GM12878 (cell line): ENCODE measurements at regions not wholly inside any gene's neighbourhood (a gene's known extent, or its start where the extent isn't known, plus 50 kb on each side); places are given as distances from the start of the nearest gene placed in this dataset.

Experiments
- ATAC-seq: fragments of 200-7000 bp; cut with Tn5 transposase; 3 replicates; pipeline ENCODE4 v1.9.1; 2020; ENCODE audit warnings: mild to moderate bottlenecking, moderate library complexity
- BruUV-seq: library from RNA; stranded (reverse); fragments of 400-500 nt; replicated peaks from 2 replicates; lab custom pipeline; 2021; lab: Mats Ljungman, UMichigan
- CTCF ChIA-PET: fragments of 300-600 bp; sonication (Branson Sonifier 250); formaldehyde crosslinking; extraction: SDS; loops from one replicate; lab custom pipeline; 2021; ENCODE audit warnings: inconsistent platforms; lab: Yijun Ruan, JAX
- POLR2A ChIA-PET: fragments of 350-600 bp; formaldehyde crosslinking; extraction: SDS; loops from one replicate; lab custom pipeline; 2021; ENCODE audit warnings: inconsistent platforms; lab: Charles Lee
- RAD21 ChIA-PET: fragments of 300-600 bp; sonication (Branson Sonifier 250); formaldehyde crosslinking; loops from one replicate; lab custom pipeline; 2023; ENCODE audit warnings: antibody characterized with exemption; ENCODE audit not compliant: unreplicated experiment; lab: Charles Lee
- SMC1A ChIA-PET: fragments of 300-600 bp; sonication (Branson Sonifier 250); formaldehyde crosslinking; loops from one replicate; lab custom pipeline; 2023; ENCODE audit not compliant: unreplicated experiment, uncharacterized antibody; lab: Charles Lee
- DNase-seq: peaks from one replicate; pipeline ENCODE4 v3.0.0-alpha.2; 2011; ENCODE audit warnings: low read depth, low spot score
- FAIRE-seq: peaks from 3 replicates; lab custom pipeline; 2011; peaks lifted over from hg19 to GRCh38; lab: Jason Lieb, UNC
- H2AFZ ChIP-seq: 2 replicates; pipeline ENCODE4 v1.6.0; 2011; ENCODE audit warnings: low read depth, low read length, control low read depth; ENCODE audit not compliant: control insufficient read depth
- H3K27ac ChIP-seq: 2 replicates; pipeline ENCODE4 v1.5.1; 2011; ENCODE audit warnings: control low read depth; ENCODE audit not compliant: control insufficient read depth, insufficient read depth
- H3K27me3 ChIP-seq, 2 experiments: replicated peaks in 1 of 2; 2 replicates each; pipeline versions ENCODE4 v1.6.0 to v1.6.1; 2011; ENCODE audit warnings: low read length in 1 of 2; ENCODE audit not compliant: control insufficient read depth in 2 of 2, insufficient read depth in 2 of 2
- H3K36me3 ChIP-seq, 2 experiments: 2 replicates each; pipeline ENCODE4 v1.5.1; 2011; ENCODE audit warnings: low read length in 1 of 2; ENCODE audit not compliant: control insufficient read depth in 2 of 2, insufficient read depth in 2 of 2
- H3K4me1 ChIP-seq: 2 replicates; pipeline ENCODE4 v1.6.1; 2011; ENCODE audit warnings: mild to moderate bottlenecking, low read length, moderate library complexity, mixed read lengths; ENCODE audit not compliant: control insufficient read depth, insufficient read depth
- H3K4me2 ChIP-seq: 2 replicates; pipeline ENCODE4 v1.6.0; 2011; ENCODE audit warnings: control low read depth; ENCODE audit not compliant: control insufficient read depth, insufficient read depth
- H3K4me3 ChIP-seq: fragments of 200-600 bp; sonication (generic); 2 replicates; pipeline ENCODE4 v1.5.1; 2016
- H3K79me2 ChIP-seq: 2 replicates; pipeline ENCODE4 v1.6.0; 2011; ENCODE audit warnings: low read length; ENCODE audit not compliant: control insufficient read depth, insufficient read depth
- H3K9ac ChIP-seq: 2 replicates; pipeline ENCODE4 v1.8.0; 2011; ENCODE audit warnings: low read length, control low read depth, mixed read lengths; ENCODE audit not compliant: control insufficient read depth, insufficient read depth
- H3K9me3 ChIP-seq: replicated peaks from 3 replicates; pipeline ENCODE4 v1.5.1; 2011; ENCODE audit warnings: mild to moderate bottlenecking, low read length; ENCODE audit not compliant: control insufficient read depth, insufficient read depth
- H4K20me1 ChIP-seq: 2 replicates; pipeline ENCODE4 v1.6.0; 2011; ENCODE audit not compliant: control insufficient read depth, insufficient read depth
- CBFB ChIP-seq: IDR thresholded peaks from 2 replicates; pipeline ENCODE4 v1.6.1; 2016; ENCODE audit warnings: antibody characterized with exemption, low read depth
- CREM ChIP-seq: IDR thresholded peaks from 2 replicates; pipeline ENCODE4 v1.6.1; 2014; ENCODE audit warnings: antibody characterized with exemption, low read depth
- DPF2 ChIP-seq: fragments of 450-650 bp; IDR thresholded peaks from 2 replicates; pipeline ENCODE4 v1.6.1; 2017; ENCODE audit warnings: mild to moderate bottlenecking
- GABPA ChIP-seq: IDR thresholded peaks from 2 replicates; pipeline ENCODE4 v1.6.1; 2014; ENCODE audit warnings: antibody characterized with exemption, low read depth, mild to moderate bottlenecking, inconsistent platforms
- HDAC2 ChIP-seq: fragments of 200-600 bp; sonication (generic); IDR thresholded peaks from 2 replicates; pipeline ENCODE4 v1.6.1; 2017
- IKZF2 ChIP-seq, 2 experiments: fragments of 450-650 bp; IDR thresholded peaks; 2 replicates each; pipeline ENCODE4 v1.6.1; 2017; ENCODE audit warnings: mild to moderate bottlenecking in 2 of 2, moderate library complexity in 2 of 2
- KAT2A ChIP-seq: conservative IDR thresholded peaks from 2 replicates; pipeline ENCODE4 v1.6.1; 2011; ENCODE audit warnings: low read depth, low read length; ENCODE audit not compliant: control insufficient read depth
- KLF5 ChIP-seq: fragments of 450-650 bp; IDR thresholded peaks from 2 replicates; pipeline ENCODE4 v1.6.1; 2014; ENCODE audit warnings: mild to moderate bottlenecking; ENCODE audit not compliant: partially characterized antibody
- NFIC ChIP-seq: IDR thresholded peaks from 2 replicates; pipeline ENCODE4 v1.6.1; 2012; ENCODE audit warnings: low read depth, mild to moderate bottlenecking, inconsistent platforms, low read length, moderate library complexity
- NR2C1 ChIP-seq: fragments of 450-650 bp; IDR thresholded peaks from 2 replicates; pipeline ENCODE4 v1.6.1; 2017; ENCODE audit warnings: antibody characterized with exemption, mild to moderate bottlenecking, moderate library complexity
- NR2F1 ChIP-seq: fragments of 450-650 bp; conservative IDR thresholded peaks from 2 replicates; pipeline ENCODE4 v1.6.1; 2017; ENCODE audit warnings: mild to moderate bottlenecking
- POLR2A ChIP-seq: IDR thresholded peaks from 2 replicates; pipeline ENCODE4 v1.6.1; 2011; ENCODE audit warnings: low read depth, mild to moderate bottlenecking, low read length
- RFX5 ChIP-seq: IDR thresholded peaks from 2 replicates; pipeline ENCODE4 v1.6.1; 2011; ENCODE audit warnings: low read depth, low read length, improper control_type of control experiment
- SP1 ChIP-seq: IDR thresholded peaks from one replicate; pipeline ENCODE4 v1.6.1; 2011; ENCODE audit warnings: low read depth, low read length
- SPI1 ChIP-seq: IDR thresholded peaks from 2 replicates; pipeline ENCODE4 v1.6.1; 2011; ENCODE audit warnings: low read depth, mild to moderate bottlenecking, low read length, moderate library complexity, borderline replicate concordance; ENCODE audit not compliant: insufficient read depth
- ZNF274 ChIP-seq: IDR thresholded peaks from one replicate; pipeline ENCODE4 v1.8.0; 2011; ENCODE audit not compliant: insufficient read length, insufficient read depth
- ZSCAN29 ChIP-seq: fragments of 450-650 bp; IDR thresholded peaks from 2 replicates; pipeline ENCODE4 v1.6.1; 2017; ENCODE audit warnings: mild to moderate bottlenecking, moderate library complexity
- ZZZ3 ChIP-seq: IDR thresholded peaks from 2 replicates; pipeline ENCODE4 v1.6.1; 2011; ENCODE audit warnings: low read depth; ENCODE audit not compliant: control insufficient read depth, insufficient read length
- WGBS: methylation state at CpG from one replicate; pipeline ENCODE4 v1.1.6; 2016; ENCODE audit warnings: low lambda C conversion rate; ENCODE audit not compliant: insufficient replicate concordance, insufficient coverage; ENCODE audit errors: missing lambda C conversion rate; 5-methylcytosine and 5-hydroxymethylcytosine counted together
- in situ Hi-C: fragments of 300-500 bp; cut with MboI; formaldehyde crosslinking; loops from 9 replicates; pipeline ENCODE4 v1.14.3; 2018; ENCODE audit warnings: mixed read lengths
- intact Hi-C: fragments of 100-400 bp; cut with micrococcal nuclease; formaldehyde crosslinking; loops from one replicate; pipeline ENCODE4 v1.14.2; 2022; ENCODE audit not compliant: unreplicated experiment
- TF ChIP-seq, protein P1 (sequence below): IDR thresholded peaks from 2 replicates; pipeline ENCODE4 v1.6.1; 2011; ENCODE audit warnings: low read depth, low read length, improper control_type of control experiment, borderline replicate concordance

DNA sequence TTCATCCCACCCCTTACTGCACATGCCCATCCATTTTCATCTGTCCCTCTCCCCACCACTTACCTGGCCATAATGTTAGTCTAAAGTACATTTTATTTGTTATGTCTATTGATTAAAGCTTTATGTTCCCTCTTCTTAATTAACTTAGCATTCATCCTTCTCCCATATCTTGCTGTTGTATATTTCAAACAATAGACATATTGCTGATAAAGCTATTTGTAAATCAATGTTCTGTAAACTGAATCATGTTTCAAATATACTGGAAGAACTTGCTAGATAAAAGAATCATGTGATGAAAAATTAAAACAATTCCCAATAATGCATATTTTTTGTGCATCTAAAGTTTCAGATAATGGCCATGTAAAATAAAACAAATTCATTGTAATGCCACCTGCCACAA is 249.2 kb downstream of the IGSF11 start:
- Histone ChIP-seq H3K79me2 (peaks cover 2% of the 10 kb centered on the region; the same call in 1 of the 2 replicates), H3K4me1 (peaks cover 16% of the 10 kb centered on the region), H2AFZ (no peak overlapping the region), H3K27me3 (no peaks in the 10 kb centered on the region), H3K4me2 (no peak overlapping the region), H3K9me3 (no peaks in the 10 kb centered on the region), H4K20me1 (no peaks in the 10 kb centered on the region)
- ATAC-seq: no peak
- ChIA-PET POLR2A (interaction anchor here (0.8 to 1.3 kb wide), 2 partner anchors 20 to 35 kb away, joined by 3 to 6 read pairs; no protein-coding TSS in a partner anchor), CTCF (no interaction called here)
- no peak for DNase-seq
- intact Hi-C loops: no loop called here
- BruUV-seq: no TSS peak
- in situ Hi-C loops: no loop called here
- TF ChIP-seq GABPA: no peak
- TF ChIP-seq, all 136 proteins: peak for 0
- H3K27ac ChIP-seq: no peak overlapping the region
- H3K36me3 ChIP-seq: no peaks in the 10 kb centered on the region; a peak in 1 of 4 replicates
- FAIRE-seq: no peak
- RAD21 ChIA-PET: interaction anchor here (1.0 to 10.5 kb wide), 2 partner anchors 14 to 24 kb away, joined by 3 to 207 read pairs; no protein-coding TSS in a partner anchor
- no peak overlapping the region for H3K9ac ChIP-seq
- H3K4me3 ChIP-seq: no peak overlapping the region
- SMC1A ChIA-PET: interaction anchor here (1.1 to 19.3 kb wide), 2 partner anchors 21 to 31 kb away, joined by 3 to 394 read pairs; no protein-coding TSS in a partner anchor

DNA sequence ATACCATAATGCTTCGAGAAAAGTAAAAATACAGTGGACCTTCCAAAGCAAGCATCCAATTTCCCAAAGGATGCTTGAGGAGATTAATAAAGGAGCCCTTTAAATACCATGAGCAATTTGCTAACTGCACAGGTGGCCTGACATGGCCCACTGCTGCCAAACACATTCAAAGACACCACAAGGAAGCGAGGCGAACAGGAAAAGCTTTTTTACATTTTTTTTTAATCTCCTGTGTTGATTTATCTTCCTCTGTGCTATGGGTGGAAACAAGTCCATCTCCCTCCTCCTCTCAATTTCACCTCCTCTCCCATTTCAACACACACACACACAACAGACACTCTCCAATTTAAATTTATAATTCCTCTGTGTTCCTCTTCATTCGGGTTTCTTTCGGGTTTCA is 243.4 kb downstream of the IGSF11 start:
- 82% methylated on average over 5 of the region's 5 CpGs for WGBS
- Histone ChIP-seq H3K4me3 (no peak overlapping the region), H4K20me1 (no peaks in the 10 kb centered on the region), H3K4me1 (peaks cover 3% of the 10 kb centered on the region; the same call in 1 of the 2 replicates), H3K36me3 (no peaks in the 10 kb centered on the region), H3K9ac (no peak overlapping the region), H3K9me3 (no peaks in the 10 kb centered on the region), H2AFZ (no peak overlapping the region), H3K27ac (no peak overlapping the region), H3K4me2 (no peak overlapping the region), H3K79me2 (no peaks in the 10 kb centered on the region; the same call in 1 of the 2 replicates), H3K27me3 (no peaks in the 10 kb centered on the region)
- DNase-seq (no peak), FAIRE-seq (no peak), ATAC-seq (no peak)
- ChIA-PET RAD21 (interaction anchor here (0.7 to 1.0 kb wide), 3 partner anchors 14 to 26 kb away, joined by 3 read pairs; no protein-coding TSS in a partner anchor), CTCF (no interaction called here), SMC1A (interaction anchor here (0.8 to 1.6 kb wide), 5 partner anchors 9 to 25 kb away, joined by 3 to 6 read pairs (median 4); no protein-coding TSS in a partner anchor), POLR2A (no interaction called here)
- TF ChIP-seq CBFB (no peak), NR2C1 (no peak), HDAC2 (no peak), NR2F1 (no peak), POLR2A (no peak), RFX5 (no peak), ZNF274 (no peak), SPI1 (no peak), NFIC (no peak), KLF5 (no peak), IKZF2 (IDR thresholded peaks at IDR 0.05) (no peak), KAT2A (no peak), DPF2 (no peak), ZZZ3 (no peak), SP1 (no peak), CREM (no peak), ZSCAN29 (no peak)
- TF ChIP-seq, protein P1, sequence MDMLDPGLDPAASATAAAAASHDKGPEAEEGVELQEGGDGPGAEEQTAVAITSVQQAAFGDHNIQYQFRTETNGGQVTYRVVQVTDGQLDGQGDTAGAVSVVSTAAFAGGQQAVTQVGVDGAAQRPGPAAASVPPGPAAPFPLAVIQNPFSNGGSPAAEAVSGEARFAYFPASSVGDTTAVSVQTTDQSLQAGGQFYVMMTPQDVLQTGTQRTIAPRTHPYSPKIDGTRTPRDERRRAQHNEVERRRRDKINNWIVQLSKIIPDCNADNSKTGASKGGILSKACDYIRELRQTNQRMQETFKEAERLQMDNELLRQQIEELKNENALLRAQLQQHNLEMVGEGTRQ: no peak
- in situ Hi-C loops: no loop called here
- intact Hi-C loops: no loop called here
- BruUV-seq: no TSS peak
